ENCODE measurements at regions not wholly inside any gene's neighbourhood (a gene's known extent, or its start where the extent isn't known, plus 50 kb on each side); places are given as distances from the start of the nearest gene placed in this dataset.

DNA sequence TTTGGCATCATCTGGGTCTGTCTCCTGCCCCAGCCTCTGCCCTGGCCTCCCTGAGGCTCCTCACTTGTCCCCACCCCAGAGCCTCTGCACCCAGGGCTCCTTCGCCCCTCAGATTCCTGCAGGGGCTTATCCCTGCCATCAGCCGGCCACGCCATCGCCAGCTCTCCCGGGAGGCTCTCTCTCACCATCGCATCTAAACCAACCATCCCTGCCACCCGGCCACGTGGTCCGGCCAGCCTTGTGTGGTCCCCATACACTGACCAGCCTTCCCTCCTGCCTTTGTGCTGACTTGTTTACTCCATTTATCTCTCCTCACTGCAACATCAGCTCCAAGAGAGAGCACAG is 134.3 kb upstream of the IQSEC1 start (continued):
- TF ChIP-seq, protein P1, sequence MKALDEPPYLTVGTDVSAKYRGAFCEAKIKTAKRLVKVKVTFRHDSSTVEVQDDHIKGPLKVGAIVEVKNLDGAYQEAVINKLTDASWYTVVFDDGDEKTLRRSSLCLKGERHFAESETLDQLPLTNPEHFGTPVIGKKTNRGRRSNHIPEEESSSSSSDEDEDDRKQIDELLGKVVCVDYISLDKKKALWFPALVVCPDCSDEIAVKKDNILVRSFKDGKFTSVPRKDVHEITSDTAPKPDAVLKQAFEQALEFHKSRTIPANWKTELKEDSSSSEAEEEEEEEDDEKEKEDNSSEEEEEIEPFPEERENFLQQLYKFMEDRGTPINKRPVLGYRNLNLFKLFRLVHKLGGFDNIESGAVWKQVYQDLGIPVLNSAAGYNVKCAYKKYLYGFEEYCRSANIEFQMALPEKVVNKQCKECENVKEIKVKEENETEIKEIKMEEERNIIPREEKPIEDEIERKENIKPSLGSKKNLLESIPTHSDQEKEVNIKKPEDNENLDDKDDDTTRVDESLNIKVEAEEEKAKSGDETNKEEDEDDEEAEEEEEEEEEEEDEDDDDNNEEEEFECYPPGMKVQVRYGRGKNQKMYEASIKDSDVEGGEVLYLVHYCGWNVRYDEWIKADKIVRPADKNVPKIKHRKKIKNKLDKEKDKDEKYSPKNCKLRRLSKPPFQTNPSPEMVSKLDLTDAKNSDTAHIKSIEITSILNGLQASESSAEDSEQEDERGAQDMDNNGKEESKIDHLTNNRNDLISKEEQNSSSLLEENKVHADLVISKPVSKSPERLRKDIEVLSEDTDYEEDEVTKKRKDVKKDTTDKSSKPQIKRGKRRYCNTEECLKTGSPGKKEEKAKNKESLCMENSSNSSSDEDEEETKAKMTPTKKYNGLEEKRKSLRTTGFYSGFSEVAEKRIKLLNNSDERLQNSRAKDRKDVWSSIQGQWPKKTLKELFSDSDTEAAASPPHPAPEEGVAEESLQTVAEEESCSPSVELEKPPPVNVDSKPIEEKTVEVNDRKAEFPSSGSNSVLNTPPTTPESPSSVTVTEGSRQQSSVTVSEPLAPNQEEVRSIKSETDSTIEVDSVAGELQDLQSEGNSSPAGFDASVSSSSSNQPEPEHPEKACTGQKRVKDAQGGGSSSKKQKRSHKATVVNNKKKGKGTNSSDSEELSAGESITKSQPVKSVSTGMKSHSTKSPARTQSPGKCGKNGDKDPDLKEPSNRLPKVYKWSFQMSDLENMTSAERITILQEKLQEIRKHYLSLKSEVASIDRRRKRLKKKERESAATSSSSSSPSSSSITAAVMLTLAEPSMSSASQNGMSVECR (CRISPR knock-in tag; IDR thresholded peaks at IDR 0.05) = no peak
- TF ChIP-seq MCM5 (IDR thresholded peaks at IDR 0.05; ENCODE audit: low read depth) = no peak
- TF ChIP-seq FOXJ2 (tag; IDR thresholded peaks at IDR 0.05) = no peak
- TF ChIP-seq HDAC6 (IDR thresholded peaks at IDR 0.05; ENCODE audit: low read depth, low read length) = no peak
- TF ChIP-seq, protein P2, sequence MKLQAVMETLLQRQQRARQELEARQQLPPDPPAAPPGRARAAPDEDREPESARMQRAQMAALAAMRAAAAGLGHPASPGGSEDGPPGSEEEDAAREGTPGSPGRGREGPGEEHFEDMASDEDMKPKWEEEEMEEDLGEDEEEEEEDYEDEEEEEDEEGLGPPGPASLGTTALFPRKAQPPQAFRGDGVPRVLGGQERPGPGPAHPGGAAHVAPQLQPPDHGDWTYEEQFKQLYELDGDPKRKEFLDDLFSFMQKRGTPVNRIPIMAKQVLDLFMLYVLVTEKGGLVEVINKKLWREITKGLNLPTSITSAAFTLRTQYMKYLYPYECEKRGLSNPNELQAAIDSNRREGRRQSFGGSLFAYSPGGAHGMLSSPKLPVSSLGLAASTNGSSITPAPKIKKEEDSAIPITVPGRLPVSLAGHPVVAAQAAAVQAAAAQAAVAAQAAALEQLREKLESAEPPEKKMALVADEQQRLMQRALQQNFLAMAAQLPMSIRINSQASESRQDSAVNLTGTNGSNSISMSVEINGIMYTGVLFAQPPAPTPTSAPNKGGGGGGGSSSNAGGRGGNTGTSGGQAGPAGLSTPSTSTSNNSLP (IDR thresholded peaks at IDR 0.05; ENCODE audit: borderline replicate concordance, low read depth, low read length) = no peak
- TF ChIP-seq ARHGAP35 (IDR thresholded peaks at IDR 0.05; ENCODE audit: partially characterized antibody) = no peak
- no peak for TF ChIP-seq MYBL2 (IDR thresholded peaks at IDR 0.05; ENCODE audit: low read depth)
- no peak for TF ChIP-seq MYBL2 (CRISPR knock-in tag; IDR thresholded peaks at IDR 0.05; ENCODE audit: borderline replicate concordance)
- no peak for TF ChIP-seq ATF7 (IDR thresholded peaks at IDR 0.05)

Data from K562 (cell line).